ENCODE measurements at regions not wholly inside any gene's neighbourhood (a gene's known extent, or its start where the extent isn't known, plus 50 kb on each side); places are given as distances from the start of the nearest gene placed in this dataset.
"Not testable (repeated sequence)": the region's sequence is repeated elsewhere in the genome, so short reads cannot be mapped to it uniquely, and the experiment has no call there.

GRCh38 chr6:37749367-37749766, 51.7 kb upstream of the MDGA1 start:
- H3K4me1 ChIP-seq (replicated peaks in 1 of 4; ENCODE audit: control insufficient read depth in 3 of 4, insufficient read depth in 4 of 4, low read length in 3 of 4); POLR2A ChIA-PET (ENCODE audit: partially characterized antibody); H2BK5ac ChIP-seq (ENCODE audit: low read depth, low read length); H3K9me3 ChIP-seq (ENCODE audit: insufficient read depth in 2 of 2, low read depth in 1 of 2, low read length in 1 of 2); H4K20me1 ChIP-seq (replicated peaks in 1 of 2; ENCODE audit: control insufficient read depth in 1 of 2, insufficient read depth in 2 of 2, low read length in 2 of 2); H3K27ac ChIP-seq (ENCODE audit: low read depth, low read length); H3K14ac ChIP-seq (ENCODE audit: insufficient read length); H3K23ac ChIP-seq (ENCODE audit: insufficient read length); H3K9ac ChIP-seq (replicated peaks in 1 of 4; ENCODE audit: extremely low read depth in 1 of 4, low read depth in 3 of 4, low read length in 3 of 4); H2AFZ ChIP-seq (ENCODE audit: low read length); H4K5ac ChIP-seq (ENCODE audit: insufficient read length, low read depth, low read length); H2BK120ac ChIP-seq (replicated peaks; ENCODE audit: low read depth, low read length); FAIRE-seq; H3K18ac ChIP-seq (ENCODE audit: extremely low read depth, low read length); H3K23me2 ChIP-seq (ENCODE audit: low read depth, low read length); H3K4ac ChIP-seq (replicated peaks; ENCODE audit: insufficient read length, low read depth, low read length); H3K4me3 ChIP-seq (ENCODE audit: extremely low read depth in 1 of 4, insufficient read depth in 2 of 4, low read depth in 3 of 4, low read length in 4 of 4); H3K36me3 ChIP-seq (ENCODE audit: control insufficient read depth in 2 of 4, insufficient read depth in 4 of 4, low read length in 3 of 4); H3K56ac ChIP-seq (replicated peaks; ENCODE audit: insufficient read length, low read depth, low read length); H4K8ac ChIP-seq (ENCODE audit: extremely low read depth, insufficient read depth, low read length); H4K91ac ChIP-seq (replicated peaks; ENCODE audit: insufficient read length, low read length); H3K4me2 ChIP-seq (ENCODE audit: insufficient read depth in 1 of 2, low read depth in 2 of 2, low read length in 2 of 2); DNase-seq (ENCODE audit: low read depth in 1 of 2, low spot score in 2 of 2); H2AK5ac ChIP-seq (ENCODE audit: low read depth, low read length); H2BK12ac ChIP-seq (ENCODE audit: low read depth, low read length); H3K79me2 ChIP-seq (ENCODE audit: control insufficient read depth in 1 of 2, insufficient read depth in 2 of 2, low read length in 2 of 2); H2BK15ac ChIP-seq (ENCODE audit: low read length); H2BK20ac ChIP-seq (ENCODE audit: low read length); H3K79me1 ChIP-seq (ENCODE audit: low read depth, low read length): not testable (repeated sequence)
- CTCF ChIA-PET (ENCODE audit: partially characterized antibody) = interaction anchor here (0.7 to 1.1 kb wide), 2 partner anchors 10 to 39 kb away, joined by 3 to 5 read pairs; no protein-coding TSS in a partner anchor
- 66% methylated on average over 5 of the region's 5 CpGs; no CpG with 5 or more reads in 1 of the 2 experiments for WGBS, 2 experiments (ENCODE audit: extremely low coverage in 1 of 2, insufficient coverage in 1 of 2, insufficient read length in 1 of 2, insufficient replicate concordance in 2 of 2, low coverage in 1 of 2, low lambda C conversion rate in 2 of 2, missing lambda C conversion rate in 1 of 2)
- H3K27me3 ChIP-seq (replicated peaks in 1 of 4; ENCODE audit: control insufficient read depth in 3 of 4, extremely low read depth in 1 of 4, insufficient read depth in 3 of 4, low read length in 3 of 4) = peaks cover 0 to 12% (median 7%) of the 10 kb centered on the region in 4 experiments; a peak in 4 of 7 replicates
- peak; percentile 57 for TF ChIP-seq CHD2 (IDR thresholded peaks at IDR 0.05; ENCODE audit: low read length)
